Mucosa of rectum (tissue), 2 donors: ENCODE measurements at regions not wholly inside any gene's neighbourhood (a gene's known extent, or its start where the extent isn't known, plus 50 kb on each side); places are given as distances from the start of the nearest gene placed in this dataset.

Source experiments
- H3K27ac ChIP-seq, 2 donors: one replicate each; pipeline ENCODE4 v1.7.0; 2013; ENCODE audit warnings: inconsistent platforms in 2 of 2, low read depth in 2 of 2, low read length in 2 of 2
- H3K27me3 ChIP-seq, 2 donors: one replicate each; pipeline ENCODE4 v1.7.0; 2013; ENCODE audit warnings: low read length in 2 of 2; ENCODE audit not compliant: control insufficient read depth in 2 of 2, insufficient read depth in 2 of 2
- H3K36me3 ChIP-seq, 2 donors: one replicate each; pipeline ENCODE4 v1.7.0; 2013; ENCODE audit warnings: low read length in 2 of 2; ENCODE audit not compliant: control insufficient read depth in 2 of 2, insufficient read depth in 2 of 2
- H3K4me1 ChIP-seq, 2 donors: one replicate each; pipeline ENCODE4 v1.7.0; 2013; ENCODE audit warnings: low read length in 2 of 2, mild to moderate bottlenecking in 1 of 2; ENCODE audit not compliant: control insufficient read depth in 2 of 2, insufficient read depth in 2 of 2
- H3K4me3 ChIP-seq, 2 donors: one replicate each; pipeline ENCODE4 v1.7.0; 2013; ENCODE audit warnings: low read length in 2 of 2
- H3K9ac ChIP-seq, 2 donors: one replicate each; pipeline ENCODE4 v1.7.0; 2013; ENCODE audit warnings: low read length in 2 of 2, low read depth in 1 of 2, mild to moderate bottlenecking in 1 of 2
- H3K9me3 ChIP-seq, 2 donors: one replicate each; pipeline ENCODE4 v1.7.0; 2013; ENCODE audit warnings: low read length in 2 of 2; ENCODE audit not compliant: control insufficient read depth in 2 of 2
- donor health status: healthy.
- donor health status: Normal muscosa, but diverticular disease.

GRCh38 chr1:50308878-50309277, 114.4 kb downstream of the DMRTA2 start:
- no peaks in the 10 kb centered on the region for H3K36me3 ChIP-seq
- no peak overlapping the region for H3K4me3 ChIP-seq
- H3K27ac ChIP-seq, result no peak overlapping the region
- H3K27me3 ChIP-seq, result peaks cover 0 to 2% of the 10 kb centered on the region in 2 donors
- H3K9me3 ChIP-seq, result no peaks in the 10 kb centered on the region
- H3K9ac ChIP-seq, result no peak overlapping the region
- no peaks in the 10 kb centered on the region for H3K4me1 ChIP-seq

- peaks cover 0 to 2% of the 10 kb centered on the region in 2 donors for H3K27me3 ChIP-seq
- no peaks in the 10 kb centered on the region for H3K36me3 ChIP-seq
- H3K9ac ChIP-seq, result no peak overlapping the region
- H3K4me3 ChIP-seq, result no peak overlapping the region
- no peak overlapping the region for H3K27ac ChIP-seq
- H3K4me1 ChIP-seq, result no peaks in the 10 kb centered on the region
- H3K9me3 ChIP-seq, result no peaks in the 10 kb centered on the region
Observed at GRCh38 chr1:50305808-50306207, 117.4 kb downstream of the DMRTA2 start.

- no peaks in the 10 kb centered on the region for H3K36me3 ChIP-seq
- H3K4me3 ChIP-seq, result no peak overlapping the region
- no peaks in the 10 kb centered on the region for H3K4me1 ChIP-seq
- H3K9ac ChIP-seq, result no peak overlapping the region
- no peaks in the 10 kb centered on the region for H3K9me3 ChIP-seq
- H3K27ac ChIP-seq, result no peak overlapping the region
- no peaks in the 10 kb centered on the region for H3K27me3 ChIP-seq
Observed at GRCh38 chr1:50300297-50300696, 122.9 kb downstream of the DMRTA2 start.

- Histone ChIP-seq H3K27me3 (no peaks in the 10 kb centered on the region), H3K36me3 (no peaks in the 10 kb centered on the region), H3K9me3 (no peaks in the 10 kb centered on the region), H3K9ac (no peak overlapping the region), H3K4me1 (no peaks in the 10 kb centered on the region), H3K4me3 (no peak overlapping the region), H3K27ac (no peak overlapping the region)
Observed at GRCh38 chr1:50295566-50295965, 127.7 kb downstream of the DMRTA2 start.

GRCh38 chr1:50292276-50292675, 131.0 kb downstream of the DMRTA2 start:
- no peaks in the 10 kb centered on the region for H3K9me3 ChIP-seq
- H3K27me3 ChIP-seq, result no peaks in the 10 kb centered on the region
- no peaks in the 10 kb centered on the region for H3K36me3 ChIP-seq
- no peak overlapping the region for H3K27ac ChIP-seq
- no peaks in the 10 kb centered on the region for H3K4me1 ChIP-seq
- H3K9ac ChIP-seq, result no peak overlapping the region
- H3K4me3 ChIP-seq, result no peak overlapping the region

- no peaks in the 10 kb centered on the region for H3K27me3 ChIP-seq
- no peaks in the 10 kb centered on the region for H3K36me3 ChIP-seq
- H3K4me3 ChIP-seq, result no peak overlapping the region
Observed at GRCh38 chr1:50289495-50289894, 133.7 kb downstream of the DMRTA2 start.

GRCh38 chr1:50285994-50286393, 137.2 kb downstream of the DMRTA2 start:
- H3K27ac ChIP-seq, result no peak overlapping the region
- no peak overlapping the region for H3K4me3 ChIP-seq
- no peaks in the 10 kb centered on the region for H3K4me1 ChIP-seq
- no peak overlapping the region for H3K9ac ChIP-seq
- H3K9me3 ChIP-seq, result no peaks in the 10 kb centered on the region
- H3K36me3 ChIP-seq, result no peaks in the 10 kb centered on the region
- H3K27me3 ChIP-seq, result no peaks in the 10 kb centered on the region

More at GRCh38 chr1:50289495-50289894, 133.7 kb downstream of the DMRTA2 start:
- Histone ChIP-seq H3K9ac (no peak overlapping the region), H3K27ac (no peak overlapping the region), H3K9me3 (no peaks in the 10 kb centered on the region), H3K4me1 (no peaks in the 10 kb centered on the region)

- H3K36me3 ChIP-seq, result no peaks in the 10 kb centered on the region
- H3K9me3 ChIP-seq, result no peaks in the 10 kb centered on the region
- no peak overlapping the region for H3K9ac ChIP-seq
- no peak overlapping the region for H3K27ac ChIP-seq
- H3K4me3 ChIP-seq, result no peak overlapping the region
- H3K27me3 ChIP-seq, result peaks cover 4 to 5% of the 10 kb centered on the region in 2 donors
- H3K4me1 ChIP-seq, result no peaks in the 10 kb centered on the region
Observed at GRCh38 chr1:50279622-50280330, 143.5 kb downstream of the DMRTA2 start.

GRCh38 chr1:50278961-50279360, 144.3 kb downstream of the DMRTA2 start:
- Histone ChIP-seq H3K4me1 (no peaks in the 10 kb centered on the region), H3K9ac (no peak overlapping the region), H3K4me3 (no peak overlapping the region), H3K36me3 (no peaks in the 10 kb centered on the region), H3K27me3 (peaks cover 4 to 5% of the 10 kb centered on the region in 2 donors), H3K9me3 (no peaks in the 10 kb centered on the region), H3K27ac (no peak overlapping the region)

- H3K9me3 ChIP-seq, result no peaks in the 10 kb centered on the region
- no peaks in the 10 kb centered on the region for H3K4me1 ChIP-seq
- H3K4me3 ChIP-seq, result no peak overlapping the region
- peaks cover 4 to 5% of the 10 kb centered on the region in 2 donors for H3K27me3 ChIP-seq
- H3K27ac ChIP-seq, result no peak overlapping the region
- no peak overlapping the region for H3K9ac ChIP-seq
- no peaks in the 10 kb centered on the region for H3K36me3 ChIP-seq
Observed at GRCh38 chr1:50278410-50278809, 144.8 kb downstream of the DMRTA2 start.
